Heart right ventricle (tissue), 16 donors: ENCODE measurements at regions not wholly inside any gene's neighbourhood (a gene's known extent, or its start where the extent isn't known, plus 50 kb on each side); places are given as distances from the start of the nearest gene placed in this dataset.

Experiments used
- ATAC-seq, 8 donors: fragments of 200-7000 bp; cut with Tn5 transposase; one replicate each; pipeline ENCODE4 v1.9.1; 2020; ENCODE audit warnings: mild to moderate bottlenecking in 8 of 8, moderate library complexity in 8 of 8, moderate number of reproducible peaks in 1 of 8
- DNase-seq, 2 donors: peaks; one replicate each; pipeline ENCODE4 v3.0.0-alpha.2; 2020
- H3K27ac ChIP-seq, 10 donors: fragments of 200-600 bp; sonication (generic) in 2 of 10; one replicate each; pipeline versions ENCODE4 v1.5.0 to v1.8.0; 2020 to 2022; ENCODE audit warnings: mild to moderate bottlenecking in 3 of 10
- H3K27me3 ChIP-seq, 7 donors: fragments of 200-600 bp; one replicate each; pipeline ENCODE4 v1.8.0; 2021 to 2022; ENCODE audit warnings: mild to moderate bottlenecking in 2 of 7
- H3K36me3 ChIP-seq, 9 donors: fragments of 200-600 bp; sonication (generic) in 1 of 9; one replicate each; pipeline versions ENCODE4 v1.5.0 to v1.8.0; 2020 to 2022; ENCODE audit warnings: mild to moderate bottlenecking in 2 of 9
- H3K4me1 ChIP-seq, 9 donors: fragments of 200-600 bp; sonication (generic) in 1 of 9; one replicate each; pipeline versions ENCODE4 v1.5.0 to v1.8.0; 2020 to 2022; ENCODE audit warnings: mild to moderate bottlenecking in 4 of 9
- H3K4me3 ChIP-seq, 10 donors: fragments of 200-600 bp; sonication (generic) in 2 of 10; one replicate each; pipeline versions ENCODE4 v1.5.0 to v1.8.0; 2020 to 2022; ENCODE audit warnings: mild to moderate bottlenecking in 7 of 10, moderate library complexity in 2 of 10
- H3K9me3 ChIP-seq, 11 donors: fragments of 200-600 bp in 10 of 11; sonication (generic) in 2 of 11; one replicate each; pipeline versions ENCODE4 v1.5.0 to v1.8.0; 2013 to 2022; ENCODE audit warnings: mild to moderate bottlenecking in 2 of 11, control low read depth in 1 of 11, moderate library complexity in 1 of 11
- CTCF ChIP-seq, 9 donors: fragments of 200-600 bp; sonication (generic) in 2 of 9; IDR thresholded peaks; one replicate each; pipeline versions ENCODE4 v1.5.0 to v1.8.0; 2021 to 2022; ENCODE audit warnings: antibody characterized with exemption in 9 of 9, mild to moderate bottlenecking in 5 of 9, moderate library complexity in 1 of 9
- WGBS, 2 donors: extraction: QIAGEN DNeasy Blood & Tissue Kit; methylation state at CpG; one replicate each; pipeline ENCODE4 v1.1.7; 2013; ENCODE audit warnings: inconsistent platforms in 1 of 2; 5-methylcytosine and 5-hydroxymethylcytosine counted together
- intact Hi-C, 10 donors: fragments of 100-400 bp; cut with DNase I; formaldehyde crosslinking; loops; one replicate each; pipeline versions ENCODE4 v1.11.1 to v1.14.2; 2022
- donor health status: Arrhythmogenic right ventricular cardiomyopathy.
- donor health status: ischemic (EF 13 %, LVEDD 7.1; RV severe dilation, severe dysfunction).
- donor health status: healthy with polysubstance abuse.
- donor health status: DM: no; HTN: yes; CAD: no.
- donor health status: DM: no; HTN: no; CAD: no.
- donor health status: ischemic (EF 25% LVEDD 6.9; RV normal size, moderate dysfunction).
- donor health status: ischemic (EF 25% LVEDD 5.7; RV mildly dilated, moderate dysfunction).
- donor health status: healthy.
- donor health status: DM: yes; HTN: yes; CAD: no.
- donor health status: Ischemic cardiomyopathy.
- donor health status: ischemic (EF 35%, LVEDD 5.7; RV mildly dilated, moderate dysfunction).
- donor health status: nonischemic (EF 11% LVEDD 7.7; RV severe dilation, severe dysfunction).
- donor health status: DM: yes; HTN: yes; CAD: no.
- donor health status: PGD.
- donor health status: ischemic (EF 29% LVEDD 5.4; RV normal size, mild dysfunction).
- donor health status: nonischemic (EF 23%, LVEDD 6.1; RV moderate dilation, normal function).

DNA sequence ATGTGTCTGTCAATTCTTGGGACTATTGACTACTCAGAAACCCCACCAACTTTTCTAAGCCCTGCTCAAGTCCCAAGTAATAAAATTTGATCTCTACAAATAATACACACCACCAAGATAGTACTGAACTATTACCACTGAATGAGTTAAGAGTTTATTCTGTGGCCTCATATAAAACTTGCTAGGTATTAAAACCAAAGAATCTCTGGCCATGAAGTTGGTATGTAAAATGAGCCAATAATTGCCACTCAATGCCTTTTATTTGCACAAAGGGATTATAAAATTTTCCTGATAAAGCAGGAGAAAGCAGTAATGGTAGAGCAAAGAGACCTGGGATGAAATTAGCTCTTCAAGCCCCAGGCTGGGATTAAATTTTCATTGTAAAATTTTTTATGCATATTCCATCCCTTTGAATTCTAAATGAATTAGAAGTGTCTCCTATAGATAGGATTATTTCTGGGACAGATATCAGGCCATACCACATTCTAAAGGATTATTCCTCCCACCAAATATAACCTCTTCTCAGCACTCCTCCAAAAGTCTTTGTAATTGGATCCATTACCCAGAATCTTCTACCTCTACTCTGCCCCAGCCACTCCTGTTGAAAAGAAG, 450.5 kb upstream of the ACVR2A start:
- ATAC-seq = no peak
- intact Hi-C loops = no loop called here

GRCh38 chr2:147392180-147392579, 452.6 kb upstream of the ACVR2A start:
- TF ChIP-seq CTCF (IDR thresholded peaks at IDR 0.05) = no peak

More for the DNA sequence above, 450.5 kb upstream of the ACVR2A start:
- Histone ChIP-seq H3K27ac (no peak overlapping the region), H3K36me3 (no peaks in the 10 kb centered on the region), H3K4me1 (no peaks in the 10 kb centered on the region), H3K27me3 (no peaks in the 10 kb centered on the region), H3K4me3 (no peak overlapping the region), H3K9me3 (no peaks in the 10 kb centered on the region)
- no peak for DNase-seq
- no peak for TF ChIP-seq CTCF (IDR thresholded peaks at IDR 0.05)

GRCh38 chr2:147390475-147390874, 454.4 kb upstream of the ACVR2A start:
- H3K4me1 ChIP-seq = peaks cover 0 to under 1% (median 0%) of the 10 kb centered on the region in 9 donors
- no peaks in the 10 kb centered on the region for H3K27me3 ChIP-seq
- no peak for TF ChIP-seq CTCF (IDR thresholded peaks at IDR 0.05)
- H3K36me3 ChIP-seq = no peaks in the 10 kb centered on the region
- H3K9me3 ChIP-seq = no peaks in the 10 kb centered on the region
- no peak overlapping the region for H3K4me3 ChIP-seq
- ATAC-seq = no peak
- 70 to 73% methylated on average over 3 of the region's 3 CpGs for WGBS, 2 donors
- no peak overlapping the region for H3K27ac ChIP-seq
- intact Hi-C loops = no loop called here
- DNase-seq = no peak

More at GRCh38 chr2:147392180-147392579, 452.6 kb upstream of the ACVR2A start:
- Histone ChIP-seq H3K27ac (no peak overlapping the region), H3K9me3 (no peaks in the 10 kb centered on the region), H3K4me1 (no peaks in the 10 kb centered on the region), H3K36me3 (no peaks in the 10 kb centered on the region), H3K27me3 (no peaks in the 10 kb centered on the region), H3K4me3 (no peak overlapping the region)
- ATAC-seq (no peak), DNase-seq (no peak)
- intact Hi-C loops = no loop called here
- 80 to 89% methylated on average over 3 of the region's 3 CpGs for WGBS, 2 donors

GRCh38 chr2:147389218-147389617, 455.6 kb upstream of the ACVR2A start:
- DNase-seq (no peak), ATAC-seq (no peak)
- peaks cover 0 to 4% (median 0%) of the 10 kb centered on the region in 9 donors for H3K4me1 ChIP-seq
- H3K9me3 ChIP-seq = no peaks in the 10 kb centered on the region
- no peak overlapping the region for H3K27ac ChIP-seq
- intact Hi-C loops = no loop called here
- H3K4me3 ChIP-seq = no peak overlapping the region
- TF ChIP-seq CTCF (IDR thresholded peaks at IDR 0.05) = no peak
- 86 to 95% methylated on average over 5 of the region's 5 CpGs for WGBS, 2 donors
- H3K36me3 ChIP-seq = no peaks in the 10 kb centered on the region
- no peaks in the 10 kb centered on the region for H3K27me3 ChIP-seq
